ENCODE measurements at regions not wholly inside any gene's neighbourhood (a gene's known extent, or its start where the extent isn't known, plus 50 kb on each side); places are given as distances from the start of the nearest gene placed in this dataset.

DNA sequence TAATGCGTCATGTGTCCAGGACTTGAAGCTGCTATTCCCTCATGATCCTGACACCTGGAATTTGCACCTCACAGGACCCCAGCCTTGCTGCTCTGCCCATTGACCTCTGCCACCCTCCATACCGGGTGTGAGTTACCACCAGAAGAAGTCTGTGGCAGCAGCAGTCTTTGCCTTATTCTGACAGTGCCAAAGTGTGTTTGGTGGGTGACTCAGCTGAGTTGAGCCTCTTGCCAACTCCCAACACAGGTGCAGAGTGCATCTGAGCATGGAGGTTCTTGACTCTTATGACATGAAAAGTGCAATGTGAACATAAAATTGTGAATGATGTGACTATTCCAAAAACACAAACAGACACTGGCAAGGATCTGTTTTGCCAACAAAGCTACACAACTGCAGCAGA, 1166.5 kb upstream of the CDH18 start:
- Mint-ChIP-seq H3K4me1 (ENCODE audit: low read depth, unreplicated experiment) (peaks cover 5% of the 10 kb centered on the region), H3K27me3 (ENCODE audit: low read depth, unreplicated experiment) (no peaks in the 10 kb centered on the region), H3K4me3 (ENCODE audit: unreplicated experiment) (no peak overlapping the region), H3K36me3 (ENCODE audit: low read depth, unreplicated experiment) (no peaks in the 10 kb centered on the region), H3K9me3 (ENCODE audit: unreplicated experiment) (no peaks in the 10 kb centered on the region), H3K27ac (ENCODE audit: unreplicated experiment) (no peak overlapping the region)
- no peaks in the 10 kb centered on the region for H3K36me3 ChIP-seq (ENCODE audit: insufficient read depth, low read length)
- no peaks in the 10 kb centered on the region for H3K27me3 ChIP-seq (ENCODE audit: insufficient read depth, low read length)
- no peaks in the 10 kb centered on the region for H4K20me1 ChIP-seq (ENCODE audit: insufficient read depth, low read length)
- H3K9me3 ChIP-seq (ENCODE audit: insufficient read depth, low read depth, low read length), result no peaks in the 10 kb centered on the region
- H3K4me1 ChIP-seq (ENCODE audit: insufficient read depth, low read length), result peaks cover 6% of the 10 kb centered on the region
- H3K4me3 ChIP-seq (ENCODE audit: insufficient read depth, low read depth, low read length), result no peak overlapping the region
- FAIRE-seq (no peak), DNase-seq (ENCODE audit: low read depth) (peak; percentile 18)
- H3K27ac ChIP-seq (ENCODE audit: low read depth, low read length), result no peak overlapping the region
- no peak overlapping the region for H3K9ac ChIP-seq (ENCODE audit: low read length)
- no peak overlapping the region for H2AFZ ChIP-seq (ENCODE audit: low read depth, low read length)
- no peak overlapping the region for H3K4me2 ChIP-seq (ENCODE audit: low read length)
- TF ChIP-seq EZH2 (IDR thresholded peaks at IDR 0.05; ENCODE audit: insufficient read depth, low read length) (no peak), CTCF (IDR thresholded peaks at IDR 0.05; ENCODE audit: insufficient read depth, low read depth, low read length) (no peak)
- H3K79me2 ChIP-seq (ENCODE audit: insufficient read depth, low read length), result no peaks in the 10 kb centered on the region

GRCh38 chr5:21152611-21153010, 1164.6 kb upstream of the CDH18 start:
- Histone ChIP-seq H3K4me3 (ENCODE audit: insufficient read depth, low read depth, low read length) (no peak overlapping the region), H4K20me1 (ENCODE audit: insufficient read depth, low read length) (no peaks in the 10 kb centered on the region), H3K27me3 (ENCODE audit: insufficient read depth, low read length) (no peaks in the 10 kb centered on the region), H3K9ac (ENCODE audit: low read length) (no peak overlapping the region), H3K9me3 (ENCODE audit: insufficient read depth, low read depth, low read length) (no peaks in the 10 kb centered on the region), H3K79me2 (ENCODE audit: insufficient read depth, low read length) (no peaks in the 10 kb centered on the region), H2AFZ (ENCODE audit: low read depth, low read length) (no peak overlapping the region), H3K36me3 (ENCODE audit: insufficient read depth, low read length) (no peaks in the 10 kb centered on the region), H3K4me1 (ENCODE audit: insufficient read depth, low read length) (peaks cover 6% of the 10 kb centered on the region), H3K27ac (ENCODE audit: low read depth, low read length) (no peak overlapping the region), H3K4me2 (ENCODE audit: low read length) (no peak overlapping the region)
- peak; percentile 96 for DNase-seq (ENCODE audit: low read depth)
- no peaks in the 10 kb centered on the region for H3K36me3 Mint-ChIP-seq (ENCODE audit: low read depth, unreplicated experiment)
- H3K27ac Mint-ChIP-seq (ENCODE audit: unreplicated experiment), result no peak overlapping the region
- H3K27me3 Mint-ChIP-seq (ENCODE audit: low read depth, unreplicated experiment), result no peaks in the 10 kb centered on the region
- no peak overlapping the region for H3K4me3 Mint-ChIP-seq (ENCODE audit: unreplicated experiment)
- no peaks in the 10 kb centered on the region for H3K9me3 Mint-ChIP-seq (ENCODE audit: unreplicated experiment)
- FAIRE-seq, result no peak
- H3K4me1 Mint-ChIP-seq (ENCODE audit: low read depth, unreplicated experiment), result peaks cover 5% of the 10 kb centered on the region
- TF ChIP-seq CTCF (IDR thresholded peaks at IDR 0.05; ENCODE audit: insufficient read depth, low read depth, low read length) (no peak), EZH2 (IDR thresholded peaks at IDR 0.05; ENCODE audit: insufficient read depth, low read length) (no peak)

- no peaks in the 10 kb centered on the region for H3K36me3 ChIP-seq (ENCODE audit: insufficient read depth, low read length)
These were observed 1157.4 kb upstream of the CDH18 start for GRCh38 chr5:21145376-21145775.

More at GRCh38 chr5:21145376-21145775, 1157.4 kb upstream of the CDH18 start:
- Histone ChIP-seq H3K4me2 (ENCODE audit: low read length) (no peak overlapping the region), H3K9ac (ENCODE audit: low read length) (no peak overlapping the region), H3K4me1 (ENCODE audit: insufficient read depth, low read length) (no peaks in the 10 kb centered on the region), H3K27me3 (ENCODE audit: insufficient read depth, low read length) (no peaks in the 10 kb centered on the region), H2AFZ (ENCODE audit: low read depth, low read length) (no peak overlapping the region), H3K79me2 (ENCODE audit: insufficient read depth, low read length) (no peaks in the 10 kb centered on the region), H3K4me3 (ENCODE audit: insufficient read depth, low read depth, low read length) (no peak overlapping the region), H4K20me1 (ENCODE audit: insufficient read depth, low read length) (no peaks in the 10 kb centered on the region), H3K27ac (ENCODE audit: low read depth, low read length) (no peak overlapping the region), H3K9me3 (ENCODE audit: insufficient read depth, low read depth, low read length) (no peaks in the 10 kb centered on the region)
- peak; percentile 2 for DNase-seq (ENCODE audit: low read depth)
- Mint-ChIP-seq H3K4me1 (ENCODE audit: low read depth, unreplicated experiment) (no peaks in the 10 kb centered on the region), H3K27ac (ENCODE audit: unreplicated experiment) (no peak overlapping the region), H3K27me3 (ENCODE audit: low read depth, unreplicated experiment) (no peaks in the 10 kb centered on the region), H3K36me3 (ENCODE audit: low read depth, unreplicated experiment) (no peaks in the 10 kb centered on the region), H3K4me3 (ENCODE audit: unreplicated experiment) (no peak overlapping the region), H3K9me3 (ENCODE audit: unreplicated experiment) (peaks cover 2% of the 10 kb centered on the region)
- no peak for TF ChIP-seq CTCF (IDR thresholded peaks at IDR 0.05; ENCODE audit: insufficient read depth, low read depth, low read length)
- no peak for TF ChIP-seq EZH2 (IDR thresholded peaks at IDR 0.05; ENCODE audit: insufficient read depth, low read length)
- no peak for FAIRE-seq
